Pancreas (tissue), 10 donors: ENCODE measurements at regions not wholly inside any gene's neighbourhood (a gene's known extent, or its start where the extent isn't known, plus 50 kb on each side); places are given as distances from the start of the nearest gene placed in this dataset.
A peak's percentile ranks its signal among the peaks of the same experiment; 100 is the strongest.
"Not testable (repeated sequence)": the region's sequence is repeated elsewhere in the genome, so short reads cannot be mapped to it uniquely, and the experiment has no call there.

ENCODE experiments used
- ATAC-seq, 4 donors: fragments of 200-7000 bp; cut with Tn5 transposase; one replicate each; pipeline versions ENCODE4 v1.8.0 to v1.9.1; 2020; ENCODE audit warnings: mild to moderate bottlenecking in 4 of 4, moderate library complexity in 4 of 4
- DNase-seq, 6 donors: peaks; one replicate each; pipeline ENCODE4 v3.0.0-alpha.2; 2020
- FAIRE-seq: peaks from 2 replicates; lab custom pipeline; 2012; peaks lifted over from hg19 to GRCh38; lab: Jason Lieb, UNC
- H3K27ac ChIP-seq, 4 donors: fragments of 200-600 bp; sonication (generic); 1 replicate in 3 of 4; 2 replicates in 1 of 4; pipeline versions ENCODE4 v1.5.0 to v1.8.0; 2020
- H3K27me3 ChIP-seq, 4 donors: fragments of 200-600 bp; one replicate each; pipeline ENCODE4 v1.8.0; 2021
- H3K36me3 ChIP-seq, 3 donors: fragments of 200-600 bp; sonication (generic) in 1 of 3; one replicate each; pipeline versions ENCODE4 v1.5.0 to v1.8.0; 2020 to 2021
- H3K4me1 ChIP-seq, 3 donors: fragments of 200-600 bp; one replicate each; pipeline ENCODE4 v1.8.0; 2021
- H3K4me3 ChIP-seq, 4 donors: fragments of 200-600 bp; sonication (generic) in 2 of 4; one replicate each; pipeline versions ENCODE4 v1.5.0 to v1.8.0; 2020 to 2021
- H3K9me3 ChIP-seq, 4 donors: fragments of 200-600 bp; one replicate each; pipeline ENCODE4 v1.8.0; 2021
- WGBS, 2 donors: extraction: QIAGEN DNeasy Blood & Tissue Kit; methylation state at CpG; one replicate each; pipeline ENCODE4 v1.1.7; 2013; 5-methylcytosine and 5-hydroxymethylcytosine counted together
- intact Hi-C, 3 donors: fragments of 100-400 bp; cut with DNase I; formaldehyde crosslinking; loops; one replicate each; pipeline versions ENCODE4 v1.11.1 to v1.14.2; 2022
- donor health status: healthy with polysubstance abuse.
- donor health status: DM: no; HTN: no; CAD: no; lungs with moderate emphysema.
- donor health status: DM: no; HTN: no; CAD: no.
- donor health status: control.
- donor health status: control.
- donor health status: Bipolar disorder and iron deficiency.
- donor health status: DM: yes; HTN: yes; CAD: no.
- donor health status: DM: no; HTN: no; CAD: no.
- donor health status: DM: no; HTN: no; CAD: no.
- donor health status: DM: yes; HTN: yes; CAD: no.

- H3K4me3 ChIP-seq, intact Hi-C loops, H3K36me3 ChIP-seq, DNase-seq, H3K27ac ChIP-seq, H3K9me3 ChIP-seq, H3K27me3 ChIP-seq, ATAC-seq, FAIRE-seq, H3K4me1 ChIP-seq: not testable (repeated sequence)
- 69 to 86% methylated on average over 6 of the region's 6 CpGs for WGBS, 2 donors
Observed at GRCh38 chr11:67886672-67887071, 117.2 kb downstream of the UNC93B1 start.

- intact Hi-C loops, H3K4me3 ChIP-seq, ATAC-seq, H3K9me3 ChIP-seq, H3K27ac ChIP-seq, FAIRE-seq, H3K4me1 ChIP-seq, H3K36me3 ChIP-seq, DNase-seq, H3K27me3 ChIP-seq: not testable (repeated sequence)
- 66 to 73% methylated on average over 6 to 7 of the region's 7 CpGs for WGBS, 2 donors
Observed at GRCh38 chr11:67886207-67886606, 117.7 kb downstream of the UNC93B1 start.

GRCh38 chr11:67885574-67885973, 118.3 kb downstream of the UNC93B1 start:
- DNase-seq, H3K36me3 ChIP-seq, FAIRE-seq, ATAC-seq, H3K9me3 ChIP-seq, H3K4me1 ChIP-seq, H3K4me3 ChIP-seq, H3K27ac ChIP-seq, intact Hi-C loops, H3K27me3 ChIP-seq: not testable (repeated sequence)
- 10 to 12% methylated on average over 3 of the region's 3 CpGs for WGBS, 2 donors

- intact Hi-C loops, H3K9me3 ChIP-seq, H3K27me3 ChIP-seq, FAIRE-seq, H3K36me3 ChIP-seq, DNase-seq, ATAC-seq, H3K4me3 ChIP-seq, H3K4me1 ChIP-seq, H3K27ac ChIP-seq: not testable (repeated sequence)
- 21 to 30% methylated on average over 17 to 18 of the region's 18 CpGs for WGBS, 2 donors
Observed at GRCh38 chr11:67884761-67885558, 118.9 kb downstream of the UNC93B1 start.

GRCh38 chr11:67884073-67884757, 119.7 kb downstream of the UNC93B1 start:
- H3K36me3 ChIP-seq, H3K4me3 ChIP-seq, H3K9me3 ChIP-seq, H3K27me3 ChIP-seq, DNase-seq, ATAC-seq, intact Hi-C loops, FAIRE-seq, H3K27ac ChIP-seq, H3K4me1 ChIP-seq: not testable (repeated sequence)
- WGBS, 2 donors = 68 to 71% methylated on average over 13 of the region's 13 CpGs

GRCh38 chr11:67882304-67882703, 121.6 kb downstream of the UNC93B1 start:
- H3K4me1 ChIP-seq, H3K4me3 ChIP-seq, H3K27me3 ChIP-seq, FAIRE-seq, H3K9me3 ChIP-seq, ATAC-seq, H3K27ac ChIP-seq, H3K36me3 ChIP-seq, DNase-seq, intact Hi-C loops: not testable (repeated sequence)
- WGBS, 2 donors = 7 to 11% methylated on average over 9 of the region's 9 CpGs

- DNase-seq, intact Hi-C loops, H3K36me3 ChIP-seq, H3K27me3 ChIP-seq, H3K9me3 ChIP-seq, H3K4me3 ChIP-seq, ATAC-seq, H3K27ac ChIP-seq, H3K4me1 ChIP-seq, FAIRE-seq: not testable (repeated sequence)
- 14 to 17% methylated on average over 10 of the region's 10 CpGs for WGBS, 2 donors
Observed at GRCh38 chr11:67881836-67882235, 122.1 kb downstream of the UNC93B1 start.

GRCh38 chr11:67880594-67881196, 123.2 kb downstream of the UNC93B1 start:
- WGBS, 2 donors = 75 to 84% methylated on average over 8 of the region's 8 CpGs
- H3K4me1 ChIP-seq = not testable (repeated sequence)

GRCh38 chr11:67878666-67879065, 125.2 kb downstream of the UNC93B1 start:
- intact Hi-C loops, ATAC-seq, H3K27me3 ChIP-seq, DNase-seq, H3K4me3 ChIP-seq, H3K36me3 ChIP-seq, H3K27ac ChIP-seq, H3K4me1 ChIP-seq, H3K9me3 ChIP-seq, FAIRE-seq: not testable (repeated sequence)
- 82 to 93% methylated on average over 3 of the region's 3 CpGs for WGBS, 2 donors

More at GRCh38 chr11:67880594-67881196, 123.2 kb downstream of the UNC93B1 start:
- FAIRE-seq, H3K36me3 ChIP-seq, H3K4me3 ChIP-seq, H3K27ac ChIP-seq, ATAC-seq, intact Hi-C loops, H3K9me3 ChIP-seq, H3K27me3 ChIP-seq, DNase-seq: not testable (repeated sequence)

- DNase-seq, ATAC-seq, H3K9me3 ChIP-seq, H3K27me3 ChIP-seq, H3K36me3 ChIP-seq, intact Hi-C loops, H3K27ac ChIP-seq, FAIRE-seq, H3K4me1 ChIP-seq, H3K4me3 ChIP-seq: not testable (repeated sequence)
- 55% methylated on average over 3 of the region's 4 CpGs for WGBS, 2 donors
Observed at GRCh38 chr11:67877316-67877715, 126.6 kb downstream of the UNC93B1 start.

GRCh38 chr11:67873223-67873622, 130.7 kb downstream of the UNC93B1 start:
- H3K4me3 ChIP-seq, ATAC-seq, FAIRE-seq, H3K27me3 ChIP-seq, H3K4me1 ChIP-seq, H3K36me3 ChIP-seq, intact Hi-C loops, H3K9me3 ChIP-seq, H3K27ac ChIP-seq: not testable (repeated sequence)
- WGBS, 2 donors = 71 to 72% methylated on average over 12 of the region's 12 CpGs
- peak in 1 of 6 donors; percentile 26 for DNase-seq

- intact Hi-C loops = not testable (repeated sequence)
- WGBS, 2 donors = 75 to 79% methylated on average over 5 of the region's 5 CpGs
Observed at GRCh38 chr11:67871168-67871567, 132.7 kb downstream of the UNC93B1 start.

More at GRCh38 chr11:67871168-67871567, 132.7 kb downstream of the UNC93B1 start:
- not testable (repeated sequence) for H3K36me3 ChIP-seq, H3K27me3 ChIP-seq, H3K4me1 ChIP-seq, H3K27ac ChIP-seq, FAIRE-seq, DNase-seq, H3K9me3 ChIP-seq, ATAC-seq, H3K4me3 ChIP-seq
